ENCODE measurements at regions not wholly inside any gene's neighbourhood (a gene's known extent, or its start where the extent isn't known, plus 50 kb on each side); places are given as distances from the start of the nearest gene placed in this dataset.

GRCh38 chr7:84627250-84627649 lies 432.7 kb upstream of the SEMA3A start:
- no peak for TF ChIP-seq CTCF (IDR thresholded peaks at IDR 0.05)
- no peak for TF ChIP-seq EP300 (IDR thresholded peaks at IDR 0.05)
- TF ChIP-seq POLR2AphosphoS5 (IDR thresholded peaks at IDR 0.05): no peak
- no peak for TF ChIP-seq POLR2A (IDR thresholded peaks at IDR 0.05)
